Suprapubic skin (tissue), 3 donors: ENCODE measurements at regions not wholly inside any gene's neighbourhood (a gene's known extent, or its start where the extent isn't known, plus 50 kb on each side); places are given as distances from the start of the nearest gene placed in this dataset.

Source experiments
- CTCF ChIP-seq, 2 donors: fragments of 200-600 bp in 1 of 2; fragments of 450-650 bp in 1 of 2; sonication (generic) in 1 of 2; IDR thresholded peaks; one replicate each; pipeline ENCODE4 v1.5.1; 2016 to 2019; ENCODE audit warnings: antibody characterized with exemption in 2 of 2, mild to moderate bottlenecking in 1 of 2, moderate library complexity in 1 of 2
- POLR2A ChIP-seq, 2 donors: fragments of 450-650 bp; IDR thresholded peaks; one replicate each; pipeline ENCODE4 v1.6.1; 2017; ENCODE audit warnings: antibody characterized with exemption in 2 of 2, mild to moderate bottlenecking in 2 of 2, moderate library complexity in 2 of 2

- TF ChIP-seq CTCF (IDR thresholded peaks at IDR 0.05) (no peak), POLR2A (IDR thresholded peaks at IDR 0.05) (no peak)
Measured at GRCh38 chr11:82117362-82117761, 616.3 kb downstream of the FAM181B start.
